H9 (cell line): ENCODE measurements at regions not wholly inside any gene's neighbourhood (a gene's known extent, or its start where the extent isn't known, plus 50 kb on each side); places are given as distances from the start of the nearest gene placed in this dataset.
A peak's percentile ranks its signal among the peaks of the same experiment; 100 is the strongest.

ENCODE experiments used
- DNase-seq: peaks from one replicate; pipeline ENCODE4 v3.0.0-alpha.2; 2017
- H2AFZ ChIP-seq: one replicate; pipeline ENCODE4 v1.6.1; 2013; ENCODE audit warnings: mild to moderate bottlenecking, low read length, control low read depth, moderate library complexity
- H2AK5ac ChIP-seq: 2 replicates; pipeline ENCODE4 v1.6.1; 2013; ENCODE audit warnings: low read length, control low read depth, mixed read lengths; ENCODE audit not compliant: insufficient read length
- H2BK120ac ChIP-seq: one replicate; pipeline ENCODE4 v1.6.1; 2013; ENCODE audit warnings: low read depth, mild to moderate bottlenecking, low read length, control low read depth, inconsistent platforms; ENCODE audit not compliant: poor library complexity, severe bottlenecking
- H2BK12ac ChIP-seq: 2 replicates; pipeline ENCODE4 v1.6.1; 2013; ENCODE audit warnings: low read length, control low read depth, mixed read lengths, low read depth; ENCODE audit not compliant: insufficient read length
- H2BK15ac ChIP-seq: 2 replicates; pipeline ENCODE4 v1.6.1; 2013; ENCODE audit warnings: low read depth, low read length, control low read depth
- H2BK20ac ChIP-seq: one replicate; pipeline ENCODE4 v1.6.1; 2013; ENCODE audit warnings: low read depth, mild to moderate bottlenecking, low read length, control low read depth, inconsistent platforms; ENCODE audit not compliant: poor library complexity, severe bottlenecking
- H2BK5ac ChIP-seq: 2 replicates; pipeline ENCODE4 v1.6.1; 2013; ENCODE audit warnings: low read length, control low read depth, mixed read lengths; ENCODE audit not compliant: insufficient read length
- H3K14ac ChIP-seq: 2 replicates; pipeline ENCODE4 v1.6.1; 2013; ENCODE audit warnings: low read length, control low read depth; ENCODE audit not compliant: insufficient read depth
- H3K18ac ChIP-seq: 2 replicates; pipeline ENCODE4 v1.6.1; 2013; ENCODE audit warnings: low read depth, mild to moderate bottlenecking, mixed read lengths, low read length, control low read depth; ENCODE audit not compliant: insufficient read length
- H3K23ac ChIP-seq: 2 replicates; pipeline ENCODE4 v1.6.1; 2013; ENCODE audit warnings: low read length, control low read depth, mixed read lengths, low read depth; ENCODE audit not compliant: insufficient read length
- H3K23me2 ChIP-seq: 2 replicates; pipeline ENCODE4 v1.6.1; 2013; ENCODE audit warnings: low read depth, mild to moderate bottlenecking, mixed read lengths, low read length, control low read depth; ENCODE audit not compliant: insufficient read length, poor library complexity, severe bottlenecking
- H3K27ac ChIP-seq: 2 replicates; pipeline ENCODE4 v1.5.1; 2013; ENCODE audit warnings: low read length, control low read depth, mixed read lengths, low read depth; ENCODE audit not compliant: insufficient read length
- H3K27me3 ChIP-seq: 2 replicates; pipeline ENCODE4 v1.6.1; 2013; ENCODE audit warnings: low read length, control low read depth, inconsistent platforms; ENCODE audit not compliant: insufficient read depth
- H3K4ac ChIP-seq: 2 replicates; pipeline ENCODE4 v1.6.1; 2013; ENCODE audit warnings: low read depth, mild to moderate bottlenecking, control low read depth, inconsistent platforms, low read length, moderate library complexity
- H3K4me1 ChIP-seq: 2 replicates; pipeline ENCODE4 v1.6.1; 2013; ENCODE audit warnings: low read length, control low read depth, inconsistent platforms; ENCODE audit not compliant: insufficient read depth
- H3K4me2 ChIP-seq: 2 replicates; pipeline ENCODE4 v1.6.1; 2013; ENCODE audit warnings: low read length, control low read depth, mixed read lengths; ENCODE audit not compliant: insufficient read length, insufficient read depth
- H3K56ac ChIP-seq: 2 replicates; pipeline ENCODE4 v1.6.1; 2013; ENCODE audit warnings: low read depth, mild to moderate bottlenecking, mixed read lengths, low read length, control low read depth; ENCODE audit not compliant: insufficient read length
- H3K79me1 ChIP-seq: 2 replicates; pipeline ENCODE4 v1.6.1; 2013; ENCODE audit warnings: low read depth, mild to moderate bottlenecking, moderate library complexity, low read length, control low read depth, inconsistent platforms; ENCODE audit not compliant: insufficient read depth, poor library complexity, severe bottlenecking
- H3K79me2 ChIP-seq: 2 replicates; pipeline ENCODE4 v1.6.1; 2013; ENCODE audit warnings: low read length, control low read depth, inconsistent platforms; ENCODE audit not compliant: insufficient read depth
- H3K9ac ChIP-seq: 2 replicates; pipeline ENCODE4 v1.6.1; 2013; ENCODE audit warnings: low read length, control low read depth, mixed read lengths; ENCODE audit not compliant: insufficient read length; ENCODE audit errors: extremely low read depth
- H3K9me3 ChIP-seq: one replicate; pipeline ENCODE4 v1.6.1; 2013; ENCODE audit warnings: low read depth, low read length, inconsistent platforms; ENCODE audit not compliant: control insufficient read depth
- H3T11ph ChIP-seq: one replicate; pipeline ENCODE4 v1.6.1; 2013; ENCODE audit warnings: mild to moderate bottlenecking, low read length, control low read depth, inconsistent platforms
- H4K20me1 ChIP-seq: one replicate; pipeline ENCODE4 v1.6.1; 2013; ENCODE audit not compliant: control insufficient read depth, insufficient read length, insufficient read depth
- H4K5ac ChIP-seq: 2 replicates; pipeline ENCODE4 v1.6.1; 2013; ENCODE audit warnings: low read depth, mild to moderate bottlenecking, mixed read lengths, low read length, control low read depth; ENCODE audit not compliant: insufficient read length
- H4K8ac ChIP-seq: replicated peaks from 2 replicates; pipeline ENCODE4 v1.6.1; 2013; ENCODE audit warnings: low read length, control low read depth, mixed read lengths, low read depth; ENCODE audit not compliant: insufficient read length
- H4K91ac ChIP-seq: 2 replicates; pipeline ENCODE4 v1.6.1; 2013; ENCODE audit warnings: low read depth, mild to moderate bottlenecking, moderate library complexity, mixed read lengths, low read length, control low read depth; ENCODE audit not compliant: insufficient read length
- H3K27ac Mint-ChIP-seq, 3 experiments: 2 replicates in 2 of 3; 3 replicates in 1 of 3; pipeline ENCODE4 v1.8.0; 2020 to 2021; ENCODE audit warnings: mixed read lengths in 3 of 3, mild to moderate bottlenecking in 1 of 3, moderate library complexity in 1 of 3
- H3K27me3 Mint-ChIP-seq: 2 replicates; pipeline ENCODE4 v1.8.0; 2021; ENCODE audit warnings: low read depth, mild to moderate bottlenecking, moderate library complexity, mixed read lengths
- H3K36me3 Mint-ChIP-seq, 3 experiments: 2 replicates in 2 of 3; 3 replicates in 1 of 3; pipeline ENCODE4 v1.8.0; 2020 to 2021; ENCODE audit warnings: low read depth in 3 of 3, mixed read lengths in 3 of 3; ENCODE audit not compliant: insufficient read depth in 1 of 3
- H3K4me1 Mint-ChIP-seq, 2 experiments: 2 replicates each; pipeline ENCODE4 v1.8.0; 2020; ENCODE audit warnings: mixed read lengths in 2 of 2
- H3K4me3 Mint-ChIP-seq, 2 experiments: 2 replicates in 1 of 2; 3 replicates in 1 of 2; pipeline ENCODE4 v1.8.0; 2020 to 2021; ENCODE audit warnings: mild to moderate bottlenecking in 2 of 2, mixed read lengths in 2 of 2, moderate library complexity in 1 of 2
- H3K9me3 Mint-ChIP-seq, 2 experiments: 2 replicates in 1 of 2; 3 replicates in 1 of 2; pipeline ENCODE4 v1.8.0; 2020; ENCODE audit warnings: mild to moderate bottlenecking in 2 of 2, mixed read lengths in 2 of 2, moderate library complexity in 1 of 2
- WGBS: extraction: QIAGEN DNeasy Blood & Tissue Kit; methylation state at CpG from one replicate; pipeline ENCODE4 v1.1.7; 2013; ENCODE audit warnings: missing lambda C conversion rate, low lambda C conversion rate, mixed read lengths; ENCODE audit not compliant: insufficient read length; ENCODE audit errors: extremely low coverage; 5-methylcytosine and 5-hydroxymethylcytosine counted together
- TF ChIP-seq, protein P1 (sequence below): fragments of 200-600 bp; sonication (generic); conservative IDR thresholded peaks from 3 replicates; pipeline ENCODE4 v1.8.0; 2021; ENCODE audit warnings: antibody characterized with exemption, mild to moderate bottlenecking

DNA sequence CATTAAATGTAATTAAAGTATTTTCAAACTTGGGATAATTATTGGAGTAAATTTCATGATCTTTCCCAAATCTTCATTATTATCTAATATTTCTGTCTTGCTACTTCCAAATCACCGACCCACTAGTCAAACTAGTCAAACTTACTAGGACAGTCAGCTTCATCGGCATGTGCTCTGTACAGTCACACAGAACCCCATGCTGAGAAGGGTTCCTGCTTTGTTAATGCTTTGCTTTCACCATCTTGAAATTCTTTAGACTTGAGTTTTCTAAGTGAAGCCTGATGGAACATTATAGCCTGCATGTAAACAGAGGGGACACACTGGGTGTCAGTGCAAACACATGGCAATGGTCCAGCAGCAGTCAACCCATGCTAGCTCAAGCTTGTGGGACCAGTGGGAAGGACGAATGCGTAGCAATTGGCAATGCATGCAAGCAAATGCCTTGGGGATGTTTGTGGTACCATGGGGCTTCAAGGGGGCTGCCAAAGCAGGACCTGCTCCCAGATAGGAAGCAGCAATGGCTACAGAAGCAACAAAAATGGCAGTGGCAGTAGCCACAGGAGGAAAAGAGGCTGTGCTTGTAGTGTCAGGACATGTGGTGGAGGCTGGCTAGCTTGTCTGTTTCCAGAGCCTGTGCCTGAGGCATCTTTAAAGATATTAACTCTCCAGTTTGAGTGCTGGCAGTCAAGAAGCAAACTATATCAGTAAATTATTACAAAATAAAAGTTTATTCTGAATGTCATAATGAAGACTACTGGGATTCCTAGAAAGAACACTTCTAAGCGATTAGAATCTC lies 441.1 kb upstream of the SEMA3D start:
- H2AFZ ChIP-seq = no peak overlapping the region
- H3K4me1 Mint-ChIP-seq = peaks cover 11 to 17% of the 10 kb centered on the region in 2 experiments; a peak in 3 of 4 replicates
- H2BK5ac ChIP-seq = no peak overlapping the region
- H2AK5ac ChIP-seq = no peak overlapping the region
- no peak overlapping the region for H2BK120ac ChIP-seq
- no peak overlapping the region for H4K5ac ChIP-seq
- H4K20me1 ChIP-seq = no peaks in the 10 kb centered on the region
- no peaks in the 10 kb centered on the region for H3K79me1 ChIP-seq
- no peak overlapping the region for H2BK12ac ChIP-seq
- peaks cover 4% of the 10 kb centered on the region; the same call in 1 of the 2 replicates for H3K4me1 ChIP-seq
- H3K14ac ChIP-seq = no peak overlapping the region
- no peak overlapping the region for H4K91ac ChIP-seq
- no peaks in the 10 kb centered on the region for H3K79me2 ChIP-seq
- H3K36me3 Mint-ChIP-seq = no peaks in the 10 kb centered on the region
- H3K27ac ChIP-seq = no peak overlapping the region
- no peak overlapping the region for H2BK15ac ChIP-seq
- H3K23ac ChIP-seq = no peak overlapping the region
- H3K27ac Mint-ChIP-seq = peak overlapping the region in 1 of 3 experiments; percentile 65; a peak in 1 of 7 replicates
- H3K18ac ChIP-seq = no peak overlapping the region
- TF ChIP-seq, protein P1, sequence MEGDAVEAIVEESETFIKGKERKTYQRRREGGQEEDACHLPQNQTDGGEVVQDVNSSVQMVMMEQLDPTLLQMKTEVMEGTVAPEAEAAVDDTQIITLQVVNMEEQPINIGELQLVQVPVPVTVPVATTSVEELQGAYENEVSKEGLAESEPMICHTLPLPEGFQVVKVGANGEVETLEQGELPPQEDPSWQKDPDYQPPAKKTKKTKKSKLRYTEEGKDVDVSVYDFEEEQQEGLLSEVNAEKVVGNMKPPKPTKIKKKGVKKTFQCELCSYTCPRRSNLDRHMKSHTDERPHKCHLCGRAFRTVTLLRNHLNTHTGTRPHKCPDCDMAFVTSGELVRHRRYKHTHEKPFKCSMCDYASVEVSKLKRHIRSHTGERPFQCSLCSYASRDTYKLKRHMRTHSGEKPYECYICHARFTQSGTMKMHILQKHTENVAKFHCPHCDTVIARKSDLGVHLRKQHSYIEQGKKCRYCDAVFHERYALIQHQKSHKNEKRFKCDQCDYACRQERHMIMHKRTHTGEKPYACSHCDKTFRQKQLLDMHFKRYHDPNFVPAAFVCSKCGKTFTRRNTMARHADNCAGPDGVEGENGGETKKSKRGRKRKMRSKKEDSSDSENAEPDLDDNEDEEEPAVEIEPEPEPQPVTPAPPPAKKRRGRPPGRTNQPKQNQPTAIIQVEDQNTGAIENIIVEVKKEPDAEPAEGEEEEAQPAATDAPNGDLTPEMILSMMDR = no peak
- no peak overlapping the region for H4K8ac ChIP-seq
- H3K9me3 ChIP-seq = no peaks in the 10 kb centered on the region
- WGBS = no CpG with 5 or more reads among the region's 5 CpGs
- H3K4me3 Mint-ChIP-seq = no peak overlapping the region
- no peak for DNase-seq
- H3K27me3 ChIP-seq = no peaks in the 10 kb centered on the region
- H3K23me2 ChIP-seq = no peaks in the 10 kb centered on the region
- H3K56ac ChIP-seq = no peak overlapping the region
- H3K27me3 Mint-ChIP-seq = no peaks in the 10 kb centered on the region
- no peak overlapping the region for H3K9ac ChIP-seq
- H3K4ac ChIP-seq = no peak overlapping the region
- no peaks in the 10 kb centered on the region for H3K9me3 Mint-ChIP-seq
- no peak overlapping the region for H3T11ph ChIP-seq
- no peak overlapping the region for H2BK20ac ChIP-seq
- no peak overlapping the region for H3K4me2 ChIP-seq
